ENCODE measurements at regions not wholly inside any gene's neighbourhood (a gene's known extent, or its start where the extent isn't known, plus 50 kb on each side); places are given as distances from the start of the nearest gene placed in this dataset.

DNA sequence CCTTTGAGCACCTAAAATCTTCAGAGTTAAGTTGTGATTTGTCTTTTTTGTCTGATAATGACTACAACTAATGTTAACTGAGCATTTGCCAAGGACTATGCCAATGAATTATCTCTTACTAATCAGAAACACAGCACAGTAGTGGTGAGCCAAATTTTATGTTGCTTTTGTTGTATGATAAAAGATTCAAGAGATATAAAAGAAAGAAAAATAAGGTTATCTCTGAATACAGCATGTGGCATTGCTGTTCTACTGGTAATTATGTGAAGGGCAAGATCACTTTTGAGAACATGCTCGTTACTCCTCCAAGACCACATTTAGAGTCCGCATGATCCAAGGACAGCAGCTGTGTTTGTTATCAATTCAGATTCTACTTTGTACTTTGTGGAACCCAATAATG lies 133.4 kb upstream of the MYLIP start (continued):
- TF ChIP-seq POLR2AphosphoS5 (IDR thresholded peaks at IDR 0.05; ENCODE audit: low read depth) = no peak
- TF ChIP-seq, protein P1, sequence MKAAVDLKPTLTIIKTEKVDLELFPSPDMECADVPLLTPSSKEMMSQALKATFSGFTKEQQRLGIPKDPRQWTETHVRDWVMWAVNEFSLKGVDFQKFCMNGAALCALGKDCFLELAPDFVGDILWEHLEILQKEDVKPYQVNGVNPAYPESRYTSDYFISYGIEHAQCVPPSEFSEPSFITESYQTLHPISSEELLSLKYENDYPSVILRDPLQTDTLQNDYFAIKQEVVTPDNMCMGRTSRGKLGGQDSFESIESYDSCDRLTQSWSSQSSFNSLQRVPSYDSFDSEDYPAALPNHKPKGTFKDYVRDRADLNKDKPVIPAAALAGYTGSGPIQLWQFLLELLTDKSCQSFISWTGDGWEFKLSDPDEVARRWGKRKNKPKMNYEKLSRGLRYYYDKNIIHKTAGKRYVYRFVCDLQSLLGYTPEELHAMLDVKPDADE (IDR thresholded peaks at IDR 0.05) = no peak
- TF ChIP-seq, protein P2, sequence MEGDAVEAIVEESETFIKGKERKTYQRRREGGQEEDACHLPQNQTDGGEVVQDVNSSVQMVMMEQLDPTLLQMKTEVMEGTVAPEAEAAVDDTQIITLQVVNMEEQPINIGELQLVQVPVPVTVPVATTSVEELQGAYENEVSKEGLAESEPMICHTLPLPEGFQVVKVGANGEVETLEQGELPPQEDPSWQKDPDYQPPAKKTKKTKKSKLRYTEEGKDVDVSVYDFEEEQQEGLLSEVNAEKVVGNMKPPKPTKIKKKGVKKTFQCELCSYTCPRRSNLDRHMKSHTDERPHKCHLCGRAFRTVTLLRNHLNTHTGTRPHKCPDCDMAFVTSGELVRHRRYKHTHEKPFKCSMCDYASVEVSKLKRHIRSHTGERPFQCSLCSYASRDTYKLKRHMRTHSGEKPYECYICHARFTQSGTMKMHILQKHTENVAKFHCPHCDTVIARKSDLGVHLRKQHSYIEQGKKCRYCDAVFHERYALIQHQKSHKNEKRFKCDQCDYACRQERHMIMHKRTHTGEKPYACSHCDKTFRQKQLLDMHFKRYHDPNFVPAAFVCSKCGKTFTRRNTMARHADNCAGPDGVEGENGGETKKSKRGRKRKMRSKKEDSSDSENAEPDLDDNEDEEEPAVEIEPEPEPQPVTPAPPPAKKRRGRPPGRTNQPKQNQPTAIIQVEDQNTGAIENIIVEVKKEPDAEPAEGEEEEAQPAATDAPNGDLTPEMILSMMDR (conservative IDR thresholded peaks at IDR 0.05; ENCODE audit: low read depth in 2 of 2) = no peak

DNA sequence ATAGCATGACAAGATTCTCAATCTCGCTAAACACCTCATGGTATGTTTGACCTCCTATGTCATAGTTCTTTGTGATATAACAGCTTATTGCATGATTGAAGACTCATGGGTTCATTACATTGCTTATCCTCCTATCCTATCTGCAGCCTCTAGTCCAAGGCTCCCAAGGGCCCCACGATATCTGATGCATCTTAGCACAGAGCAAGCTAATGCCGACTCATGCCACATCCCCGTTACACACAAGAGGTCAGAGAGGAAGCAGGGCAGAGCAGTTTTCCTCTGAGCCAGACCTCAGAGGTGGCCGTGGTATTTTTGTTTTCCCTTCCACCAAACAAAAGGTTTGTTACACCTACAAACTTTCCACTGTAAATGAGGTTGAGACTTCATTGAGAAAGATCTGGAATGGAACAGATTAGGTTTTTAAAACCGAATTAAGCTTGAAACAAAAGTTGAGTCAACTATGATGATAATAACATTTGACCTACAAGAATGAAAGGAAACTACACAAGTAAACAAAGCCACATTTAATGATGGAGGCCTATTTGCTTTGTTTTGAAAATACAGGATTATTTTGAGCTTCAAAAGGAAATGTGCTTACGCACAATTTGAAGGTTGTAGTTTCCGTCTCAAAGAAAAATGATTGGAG lies 133.9 kb upstream of the MYLIP start:
- Histone ChIP-seq H2AFZ (peak overlapping the region; percentile 76; the same call in 1 of the 2 replicates), H3K9me2 (ENCODE audit: insufficient read depth) (no peaks in the 10 kb centered on the region), H3K4me2 (no peak overlapping the region), H3K4me3 (no peak overlapping the region), H3K4me1 (ENCODE audit: insufficient read depth) (peaks cover 14% of the 10 kb centered on the region; the same call in 1 of the 2 replicates), H3F3A (replicated peaks; ENCODE audit: low read depth) (no peaks in the 10 kb centered on the region), H3K27ac (ENCODE audit: low read depth) (no peak overlapping the region), H3K79me2 (replicated peaks; ENCODE audit: insufficient read depth) (no peaks in the 10 kb centered on the region), H3K36me3 (ENCODE audit: insufficient read depth) (no peaks in the 10 kb centered on the region), H4K20me1 (replicated peaks; ENCODE audit: insufficient read depth) (no peaks in the 10 kb centered on the region), H3K27me3 (ENCODE audit: insufficient read depth) (no peaks in the 10 kb centered on the region)
- H3K27ac Mint-ChIP-seq = peak overlapping the region; percentile 48; the same call in 1 of the 2 replicates
- peaks cover 1% of the 10 kb centered on the region for H3K27me3 Mint-ChIP-seq (ENCODE audit: insufficient read depth, low read depth, poor library complexity)
- no peak for DNase-seq (ENCODE audit: low spot score)
- no peak overlapping the region for H3K4me3 Mint-ChIP-seq
- peaks cover 27% of the 10 kb centered on the region for H3K4me1 Mint-ChIP-seq
- ATAC-seq = 0 out of 3 replicates have a peak, but pooled peaks have one; percentile 31
- TF ChIP-seq STAT1 (IDR thresholded peaks at IDR 0.05; ENCODE audit: unreplicated experiment) (no peak), ZNF331 (CRISPR knock-in tag; IDR thresholded peaks at IDR 0.05; ENCODE audit: low read depth) (no peak)
- TF ChIP-seq, protein P3, sequence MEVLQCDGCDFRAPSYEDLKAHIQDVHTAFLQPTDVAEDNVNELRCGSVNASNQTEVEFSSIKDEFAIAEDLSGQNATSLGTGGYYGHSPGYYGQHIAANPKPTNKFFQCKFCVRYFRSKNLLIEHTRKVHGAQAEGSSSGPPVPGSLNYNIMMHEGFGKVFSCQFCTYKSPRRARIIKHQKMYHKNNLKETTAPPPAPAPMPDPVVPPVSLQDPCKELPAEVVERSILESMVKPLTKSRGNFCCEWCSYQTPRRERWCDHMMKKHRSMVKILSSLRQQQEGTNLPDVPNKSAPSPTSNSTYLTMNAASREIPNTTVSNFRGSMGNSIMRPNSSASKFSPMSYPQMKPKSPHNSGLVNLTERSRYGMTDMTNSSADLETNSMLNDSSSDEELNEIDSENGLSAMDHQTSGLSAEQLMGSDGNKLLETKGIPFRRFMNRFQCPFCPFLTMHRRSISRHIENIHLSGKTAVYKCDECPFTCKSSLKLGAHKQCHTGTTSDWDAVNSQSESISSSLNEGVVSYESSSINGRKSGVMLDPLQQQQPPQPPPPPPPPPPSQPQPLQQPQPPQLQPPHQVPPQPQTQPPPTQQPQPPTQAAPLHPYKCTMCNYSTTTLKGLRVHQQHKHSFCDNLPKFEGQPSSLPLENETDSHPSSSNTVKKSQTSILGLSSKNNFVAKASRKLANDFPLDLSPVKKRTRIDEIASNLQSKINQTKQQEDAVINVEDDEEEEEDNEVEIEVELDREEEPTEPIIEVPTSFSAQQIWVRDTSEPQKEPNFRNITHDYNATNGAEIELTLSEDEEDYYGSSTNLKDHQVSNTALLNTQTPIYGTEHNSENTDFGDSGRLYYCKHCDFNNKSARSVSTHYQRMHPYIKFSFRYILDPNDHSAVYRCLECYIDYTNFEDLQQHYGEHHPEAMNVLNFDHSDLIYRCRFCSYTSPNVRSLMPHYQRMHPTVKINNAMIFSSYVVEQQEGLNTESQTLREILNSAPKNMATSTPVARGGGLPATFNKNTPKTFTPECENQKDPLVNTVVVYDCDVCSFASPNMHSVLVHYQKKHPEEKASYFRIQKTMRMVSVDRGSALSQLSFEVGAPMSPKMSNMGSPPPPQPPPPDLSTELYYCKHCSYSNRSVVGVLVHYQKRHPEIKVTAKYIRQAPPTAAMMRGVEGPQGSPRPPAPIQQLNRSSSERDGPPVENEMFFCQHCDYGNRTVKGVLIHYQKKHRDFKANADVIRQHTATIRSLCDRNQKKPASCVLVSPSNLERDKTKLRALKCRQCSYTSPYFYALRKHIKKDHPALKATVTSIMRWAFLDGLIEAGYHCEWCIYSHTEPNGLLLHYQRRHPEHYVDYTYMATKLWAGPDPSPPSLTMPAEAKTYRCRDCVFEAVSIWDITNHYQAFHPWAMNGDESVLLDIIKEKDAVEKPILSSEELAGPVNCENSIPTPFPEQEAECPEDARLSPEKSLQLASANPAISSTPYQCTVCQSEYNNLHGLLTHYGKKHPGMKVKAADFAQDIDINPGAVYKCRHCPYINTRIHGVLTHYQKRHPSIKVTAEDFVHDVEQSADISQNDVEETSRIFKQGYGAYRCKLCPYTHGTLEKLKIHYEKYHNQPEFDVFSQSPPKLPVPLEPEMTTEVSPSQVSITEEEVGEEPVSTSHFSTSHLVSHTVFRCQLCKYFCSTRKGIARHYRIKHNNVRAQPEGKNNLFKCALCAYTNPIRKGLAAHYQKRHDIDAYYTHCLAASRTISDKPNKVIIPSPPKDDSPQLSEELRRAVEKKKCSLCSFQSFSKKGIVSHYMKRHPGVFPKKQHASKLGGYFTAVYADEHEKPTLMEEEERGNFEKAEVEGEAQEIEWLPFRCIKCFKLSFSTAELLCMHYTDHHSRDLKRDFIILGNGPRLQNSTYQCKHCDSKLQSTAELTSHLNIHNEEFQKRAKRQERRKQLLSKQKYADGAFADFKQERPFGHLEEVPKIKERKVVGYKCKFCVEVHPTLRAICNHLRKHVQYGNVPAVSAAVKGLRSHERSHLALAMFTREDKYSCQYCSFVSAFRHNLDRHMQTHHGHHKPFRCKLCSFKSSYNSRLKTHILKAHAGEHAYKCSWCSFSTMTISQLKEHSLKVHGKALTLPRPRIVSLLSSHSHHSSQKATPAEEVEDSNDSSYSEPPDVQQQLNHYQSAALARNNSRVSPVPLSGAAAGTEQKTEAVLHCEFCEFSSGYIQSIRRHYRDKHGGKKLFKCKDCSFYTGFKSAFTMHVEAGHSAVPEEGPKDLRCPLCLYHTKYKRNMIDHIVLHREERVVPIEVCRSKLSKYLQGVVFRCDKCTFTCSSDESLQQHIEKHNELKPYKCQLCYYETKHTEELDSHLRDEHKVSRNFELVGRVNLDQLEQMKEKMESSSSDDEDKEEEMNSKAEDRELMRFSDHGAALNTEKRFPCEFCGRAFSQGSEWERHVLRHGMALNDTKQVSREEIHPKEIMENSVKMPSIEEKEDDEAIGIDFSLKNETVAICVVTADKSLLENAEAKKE (CRISPR knock-in tag; IDR thresholded peaks at IDR 0.05) = no peak
- no peaks in the 10 kb centered on the region for H3K36me3 Mint-ChIP-seq (ENCODE audit: low read depth)
- H3K9me3 Mint-ChIP-seq = no peaks in the 10 kb centered on the region
